K562 (cell line): ENCODE measurements at regions not wholly inside any gene's neighbourhood (a gene's known extent, or its start where the extent isn't known, plus 50 kb on each side); places are given as distances from the start of the nearest gene placed in this dataset.

Experiments
- ATAC-seq: fragments of 200-7000 bp; cut with Tn5 transposase; 3 replicates; pipeline ENCODE4 v1.9.1; 2020; ENCODE audit warnings: moderate library complexity
- BruUV-seq: library from RNA; stranded (reverse); fragments of 400-500 nt; replicated peaks from 2 replicates; lab custom pipeline; 2021; lab: Mats Ljungman, UMichigan
- CTCF ChIA-PET: fragments of 300-600 bp; formaldehyde crosslinking; extraction: SDS; loops from one replicate; lab custom pipeline; 2021; ENCODE audit warnings: low intra/inter-chr PET ratio; lab: Yijun Ruan, JAX
- POLR2A ChIA-PET: fragments of 300-600, 350-650 bp; sonication (Branson Sonifier 250); formaldehyde crosslinking; extraction: SDS; loops from one replicate; lab custom pipeline; 2021; ENCODE audit warnings: antibody characterized with exemption, inconsistent platforms; lab: Yijun Ruan, JAX
- DNase-seq, 4 experiments: peaks; one replicate each; pipeline versions ENCODE4 v3.0.0 to v3.0.0-alpha.2; 2011 to 2018; ENCODE audit warnings: low spot score in 3 of 4, mixed read lengths in 3 of 4; ENCODE audit errors: extremely low read depth in 1 of 4
- FAIRE-seq: peaks from 2 replicates; lab custom pipeline; 2011; peaks lifted over from hg19 to GRCh38; lab: Jason Lieb, UNC
- H2AFZ ChIP-seq: 2 replicates; pipeline ENCODE4 v1.6.0; 2011; ENCODE audit warnings: low read depth, low read length, control low read depth, inconsistent platforms
- H3K27ac ChIP-seq: fragments of 200-600 bp; 3 replicates; pipeline ENCODE4 v1.8.0; 2011; ENCODE audit warnings: low read depth, mild to moderate bottlenecking, control low read depth, inconsistent platforms, low read length, moderate library complexity, mixed read lengths; ENCODE audit errors: extremely low read depth
- H3K27me3 ChIP-seq, 2 experiments: fragments of 300-600 bp in 1 of 2; 2 replicates in 1 of 2; 3 replicates in 1 of 2; pipeline versions ENCODE4 v1.6.0 to v1.8.0; 2011; ENCODE audit warnings: inconsistent platforms in 2 of 2, low read length in 2 of 2, mild to moderate bottlenecking in 1 of 2, mixed read lengths in 1 of 2, moderate library complexity in 1 of 2; ENCODE audit not compliant: control insufficient read depth in 2 of 2, insufficient read depth in 2 of 2
- H3K36me3 ChIP-seq: fragments of 300-600 bp; 3 replicates; pipeline ENCODE4 v1.8.0; 2011; ENCODE audit warnings: mild to moderate bottlenecking, low read length, inconsistent platforms; ENCODE audit not compliant: control insufficient read depth, insufficient read depth
- H3K4me1 ChIP-seq, 2 experiments: fragments of 200-600 bp in 1 of 2; replicated peaks in 1 of 2; 2 replicates in 1 of 2; 3 replicates in 1 of 2; pipeline versions ENCODE4 v1.5.1 to v1.8.0; 2011; ENCODE audit warnings: inconsistent platforms in 2 of 2, low read length in 2 of 2, mild to moderate bottlenecking in 1 of 2, mixed read lengths in 1 of 2, moderate library complexity in 1 of 2; ENCODE audit not compliant: control insufficient read depth in 2 of 2, insufficient read depth in 2 of 2
- H3K4me2 ChIP-seq: 2 replicates; pipeline ENCODE4 v1.6.1; 2011; ENCODE audit warnings: low read length, control low read depth, inconsistent platforms, mixed read lengths; ENCODE audit not compliant: insufficient read depth
- H3K4me3 ChIP-seq: fragments of 200-600 bp; sonication (generic), shearing (Covaris generic); 2 replicates; pipeline ENCODE4 v1.5.1; 2016; ENCODE audit warnings: control low read depth, inconsistent platforms
- H3K79me2 ChIP-seq: fragments of 200-600 bp; 3 replicates; pipeline ENCODE4 v1.8.0; 2011; ENCODE audit warnings: low read length, inconsistent platforms; ENCODE audit not compliant: control insufficient read depth, insufficient read depth
- H3K9ac ChIP-seq, 2 experiments: 2 replicates each; pipeline versions ENCODE4 v1.6.0 to v1.6.1; 2011; ENCODE audit warnings: low read depth in 2 of 2, low read length in 2 of 2, control low read depth in 1 of 2, inconsistent platforms in 1 of 2, mild to moderate bottlenecking in 1 of 2, mixed read lengths in 1 of 2; ENCODE audit not compliant: insufficient read depth in 1 of 2
- H3K9me1 ChIP-seq: one replicate; pipeline ENCODE4 v1.6.0; 2011; ENCODE audit warnings: inconsistent platforms, mild to moderate bottlenecking, low read length, moderate library complexity; ENCODE audit not compliant: control insufficient read depth, insufficient read depth
- H3K9me3 ChIP-seq: replicated peaks from 2 replicates; pipeline ENCODE4 v1.5.1; 2011; ENCODE audit warnings: low read depth, low read length, inconsistent platforms; ENCODE audit not compliant: control insufficient read depth, insufficient read depth
- H4K20me1 ChIP-seq: replicated peaks from 2 replicates; pipeline ENCODE4 v1.6.1; 2011; ENCODE audit warnings: low read length, inconsistent platforms, mixed read lengths; ENCODE audit not compliant: control insufficient read depth, insufficient read depth
- ARID2 ChIP-seq: fragments of 450-650 bp; IDR thresholded peaks from 2 replicates; pipeline ENCODE4 v1.6.1; 2017; ENCODE audit warnings: antibody characterized with exemption, mild to moderate bottlenecking
- ASH1L ChIP-seq: fragments of 450-650 bp; IDR thresholded peaks from 2 replicates; pipeline ENCODE4 v1.6.1; 2018; ENCODE audit warnings: borderline replicate concordance, mild to moderate bottlenecking, low read depth; ENCODE audit not compliant: partially characterized antibody
- ATF6 ChIP-seq: sonication (generic); formaldehyde crosslinking; IDR thresholded peaks from 2 replicates; pipeline ENCODE4 v1.4.0; 2020; ENCODE audit warnings: mild to moderate bottlenecking, missing genetic modification reagents
- CHD4 ChIP-seq: fragments of 200-600 bp; sonication (generic); IDR thresholded peaks from 3 replicates; pipeline ENCODE4 v1.6.1; 2012; ENCODE audit warnings: low read depth, mild to moderate bottlenecking, mixed read lengths, low read length, inconsistent platforms; ENCODE audit not compliant: insufficient read depth, insufficient replicate concordance, poor library complexity, severe bottlenecking
- ELF2 ChIP-seq: fragments of 250-450 bp; sonication (Bioruptor Pico); IDR thresholded peaks from 2 replicates; pipeline ENCODE4 v1.5.0; 2021; ENCODE audit warnings: mild to moderate bottlenecking
- HMG20B ChIP-seq: fragments of 250-450 bp; sonication (Bioruptor Pico); IDR thresholded peaks from 2 replicates; pipeline ENCODE4 v1.5.0; 2021; ENCODE audit warnings: mild to moderate bottlenecking
- PREB ChIP-seq: sonication (generic); formaldehyde crosslinking; IDR thresholded peaks from 2 replicates; pipeline ENCODE4 v1.8.1; 2023; ENCODE audit warnings: mild to moderate bottlenecking, missing genetic modification reagents
- ZZZ3 ChIP-seq: fragments of 450-650 bp; IDR thresholded peaks from 2 replicates; pipeline ENCODE4 v1.6.1; 2016; ENCODE audit warnings: antibody characterized with exemption, mild to moderate bottlenecking, moderate library complexity
- WGBS: fragments of 100-300 bp; shearing (Covaris generic); methylation state at CpG from one replicate; pipeline ENCODE4 v1.1.6; 2016; ENCODE audit warnings: low coverage, mixed read lengths; ENCODE audit not compliant: insufficient coverage; ENCODE audit errors: missing lambda C conversion rate; 5-methylcytosine and 5-hydroxymethylcytosine counted together
- in situ Hi-C: fragments of 300-500 bp; cut with MboI; formaldehyde crosslinking; loops from 4 replicates; pipeline ENCODE4 v1.15.0; 2018; ENCODE audit warnings: inconsistent platforms, mixed read lengths
- intact Hi-C: fragments of 100-400 bp; cut with micrococcal nuclease; formaldehyde crosslinking; loops from 2 replicates; pipeline ENCODE4 v1.14.2; 2022
- TF ChIP-seq, protein P1 (sequence below): fragments of 200-800 bp; sonication (Bioruptor generic); IDR thresholded peaks from 2 replicates; pipeline ENCODE4 v1.6.1; 2017; ENCODE audit warnings: missing genetic modification characterization, missing compliant biosample characterization
- TF ChIP-seq, protein P2 (sequence below): fragments of 250-450 bp; sonication (Bioruptor Pico); IDR thresholded peaks from 2 replicates; pipeline ENCODE4 v1.4.0; 2020; ENCODE audit warnings: mild to moderate bottlenecking
- TF ChIP-seq, protein P3 (sequence below): sonication (generic); formaldehyde crosslinking; IDR thresholded peaks from 2 replicates; pipeline ENCODE4 v1.8.1; 2023; ENCODE audit warnings: mild to moderate bottlenecking, missing genetic modification reagents

GRCh38 chr12:47557386-47557785, 148.4 kb downstream of the RPAP3 start (continued):
- TF ChIP-seq, protein P1, sequence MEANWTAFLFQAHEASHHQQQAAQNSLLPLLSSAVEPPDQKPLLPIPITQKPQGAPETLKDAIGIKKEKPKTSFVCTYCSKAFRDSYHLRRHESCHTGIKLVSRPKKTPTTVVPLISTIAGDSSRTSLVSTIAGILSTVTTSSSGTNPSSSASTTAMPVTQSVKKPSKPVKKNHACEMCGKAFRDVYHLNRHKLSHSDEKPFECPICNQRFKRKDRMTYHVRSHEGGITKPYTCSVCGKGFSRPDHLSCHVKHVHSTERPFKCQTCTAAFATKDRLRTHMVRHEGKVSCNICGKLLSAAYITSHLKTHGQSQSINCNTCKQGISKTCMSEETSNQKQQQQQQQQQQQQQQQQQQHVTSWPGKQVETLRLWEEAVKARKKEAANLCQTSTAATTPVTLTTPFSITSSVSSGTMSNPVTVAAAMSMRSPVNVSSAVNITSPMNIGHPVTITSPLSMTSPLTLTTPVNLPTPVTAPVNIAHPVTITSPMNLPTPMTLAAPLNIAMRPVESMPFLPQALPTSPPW (CRISPR knock-in tag): no peak
- no peak for TF ChIP-seq ARID2
- no peak for TF ChIP-seq ASH1L
- TF ChIP-seq, all 486 proteins: peak for 0

- Histone ChIP-seq H3K27me3 (peaks cover 7% of the 10 kb centered on the region in 2 experiments; a peak in 4 of 5 replicates), H3K4me1 (no peaks in the 10 kb centered on the region), H3K9me1 (no peaks in the 10 kb centered on the region), H3K4me2 (no peak overlapping the region), H3K9ac (no peak overlapping the region), H3K79me2 (no peaks in the 10 kb centered on the region), H3K36me3 (no peaks in the 10 kb centered on the region), H3K27ac (no peak overlapping the region), H2AFZ (no peak overlapping the region), H3K4me3 (no peak overlapping the region), H3K9me3 (no peaks in the 10 kb centered on the region), H4K20me1 (no peaks in the 10 kb centered on the region)
- ChIA-PET POLR2A (interaction anchor here (1.0 to 1.2 kb wide), 2 partner anchors 10 kb away, joined by 3 read pairs; no protein-coding TSS in a partner anchor), CTCF (no interaction called here)
- DNase-seq (no peak), FAIRE-seq (no peak), ATAC-seq (no peak)
- whole genome bisulfite sequencing: 4% methylated on average over 4 of the region's 4 CpGs
- in situ Hi-C loops: no loop called here
- BruUV-seq: no TSS peak
- intact Hi-C loops: no loop called here
- TF ChIP-seq ZZZ3: no peak
- no peak for TF ChIP-seq CHD4
- TF ChIP-seq, protein P2, sequence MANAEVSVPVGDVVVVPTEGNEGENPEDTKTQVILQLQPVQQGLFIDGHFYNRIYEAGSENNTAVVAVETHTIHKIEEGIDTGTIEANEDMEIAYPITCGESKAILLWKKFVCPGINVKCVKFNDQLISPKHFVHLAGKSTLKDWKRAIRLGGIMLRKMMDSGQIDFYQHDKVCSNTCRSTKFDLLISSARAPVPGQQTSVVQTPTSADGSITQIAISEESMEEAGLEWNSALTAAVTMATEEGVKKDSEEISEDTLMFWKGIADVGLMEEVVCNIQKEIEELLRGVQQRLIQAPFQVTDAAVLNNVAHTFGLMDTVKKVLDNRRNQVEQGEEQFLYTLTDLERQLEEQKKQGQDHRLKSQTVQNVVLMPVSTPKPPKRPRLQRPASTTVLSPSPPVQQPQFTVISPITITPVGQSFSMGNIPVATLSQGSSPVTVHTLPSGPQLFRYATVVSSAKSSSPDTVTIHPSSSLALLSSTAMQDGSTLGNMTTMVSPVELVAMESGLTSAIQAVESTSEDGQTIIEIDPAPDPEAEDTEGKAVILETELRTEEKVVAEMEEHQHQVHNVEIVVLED (CRISPR knock-in tag): no peak
- TF ChIP-seq PREB (CRISPR knock-in tag): no peak
- TF ChIP-seq, protein P3, sequence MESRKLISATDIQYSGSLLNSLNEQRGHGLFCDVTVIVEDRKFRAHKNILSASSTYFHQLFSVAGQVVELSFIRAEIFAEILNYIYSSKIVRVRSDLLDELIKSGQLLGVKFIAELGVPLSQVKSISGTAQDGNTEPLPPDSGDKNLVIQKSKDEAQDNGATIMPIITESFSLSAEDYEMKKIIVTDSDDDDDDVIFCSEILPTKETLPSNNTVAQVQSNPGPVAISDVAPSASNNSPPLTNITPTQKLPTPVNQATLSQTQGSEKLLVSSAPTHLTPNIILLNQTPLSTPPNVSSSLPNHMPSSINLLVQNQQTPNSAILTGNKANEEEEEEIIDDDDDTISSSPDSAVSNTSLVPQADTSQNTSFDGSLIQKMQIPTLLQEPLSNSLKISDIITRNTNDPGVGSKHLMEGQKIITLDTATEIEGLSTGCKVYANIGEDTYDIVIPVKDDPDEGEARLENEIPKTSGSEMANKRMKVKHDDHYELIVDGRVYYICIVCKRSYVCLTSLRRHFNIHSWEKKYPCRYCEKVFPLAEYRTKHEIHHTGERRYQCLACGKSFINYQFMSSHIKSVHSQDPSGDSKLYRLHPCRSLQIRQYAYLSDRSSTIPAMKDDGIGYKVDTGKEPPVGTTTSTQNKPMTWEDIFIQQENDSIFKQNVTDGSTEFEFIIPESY (CRISPR knock-in tag): no peak
- no peak for TF ChIP-seq ELF2 (CRISPR knock-in tag)
- TF ChIP-seq HMG20B (CRISPR knock-in tag): no peak
- TF ChIP-seq ATF6 (CRISPR knock-in tag): no peak
These were observed 149.4 kb downstream of the RPAP3 start for GRCh38 chr12:47556261-47557030.
